GM12892 (cell line): ENCODE measurements at regions not wholly inside any gene's neighbourhood (a gene's known extent, or its start where the extent isn't known, plus 50 kb on each side); places are given as distances from the start of the nearest gene placed in this dataset.

Experiments
- DNase-seq: peaks from one replicate; pipeline ENCODE4 v3.0.0; 2011; ENCODE audit not compliant: insufficient read length
- FAIRE-seq: peaks from 2 replicates; lab custom pipeline; 2011; peaks lifted over from hg19 to GRCh38; lab: Jason Lieb, UNC
- POLR2A ChIP-seq: IDR thresholded peaks from 2 replicates; pipeline ENCODE4 v1.6.1; 2011; ENCODE audit warnings: low read depth, low read length, control low read depth
- POLR2AphosphoS5 ChIP-seq: IDR thresholded peaks from 2 replicates; pipeline ENCODE4 v1.6.1; 2011; ENCODE audit warnings: low read depth, low read length, control low read depth
- TAF1 ChIP-seq: IDR thresholded peaks from 2 replicates; pipeline ENCODE4 v1.6.1; 2011; ENCODE audit warnings: low read depth, mild to moderate bottlenecking, control low read depth, low read length, borderline replicate concordance

- no peak for FAIRE-seq
- no peak for DNase-seq
- TF ChIP-seq TAF1 (no peak), POLR2AphosphoS5 (no peak), POLR2A (no peak)
These were observed 133.2 kb upstream of the ZBTB40 start for GRCh38 chr1:22318279-22318981.

GRCh38 chr1:22319608-22320007, 132.0 kb upstream of the ZBTB40 start:
- TF ChIP-seq TAF1 (no peak), POLR2A (no peak), POLR2AphosphoS5 (no peak)
- DNase-seq (no peak), FAIRE-seq (no peak)

GRCh38 chr1:22320587-22321344, 130.9 kb upstream of the ZBTB40 start:
- DNase-seq (no peak), FAIRE-seq (no peak)
- TF ChIP-seq POLR2AphosphoS5 (no peak), TAF1 (no peak), POLR2A (no peak)

GRCh38 chr1:22321917-22322316, 129.7 kb upstream of the ZBTB40 start:
- FAIRE-seq, result no peak
- no peak for DNase-seq
- no peak for TF ChIP-seq TAF1
- no peak for TF ChIP-seq POLR2AphosphoS5
- TF ChIP-seq POLR2A, result no peak

GRCh38 chr1:22323141-22323845, 128.4 kb upstream of the ZBTB40 start:
- no peak for TF ChIP-seq POLR2AphosphoS5
- no peak for TF ChIP-seq TAF1
- no peak for TF ChIP-seq POLR2A
- FAIRE-seq (no peak), DNase-seq (no peak)

GRCh38 chr1:22323846-22324504, 127.7 kb upstream of the ZBTB40 start:
- FAIRE-seq, result no peak
- TF ChIP-seq POLR2AphosphoS5 (no peak), POLR2A (no peak), TAF1 (no peak)
- no peak for DNase-seq

- FAIRE-seq (no peak), DNase-seq (no peak)
- TF ChIP-seq POLR2AphosphoS5 (no peak), TAF1 (no peak), POLR2A (no peak)
These were observed 125.9 kb upstream of the ZBTB40 start for GRCh38 chr1:22325531-22326371.

- FAIRE-seq (no peak), DNase-seq (no peak)
- no peak for TF ChIP-seq TAF1
- TF ChIP-seq POLR2A, result no peak
- no peak for TF ChIP-seq POLR2AphosphoS5
These were observed 125.2 kb upstream of the ZBTB40 start for GRCh38 chr1:22326372-22326915.

GRCh38 chr1:22326931-22327330, 124.7 kb upstream of the ZBTB40 start:
- no peak for TF ChIP-seq TAF1
- no peak for TF ChIP-seq POLR2AphosphoS5
- no peak for TF ChIP-seq POLR2A
- FAIRE-seq, result no peak
- DNase-seq, result no peak

- FAIRE-seq, result no peak
- TF ChIP-seq POLR2AphosphoS5, result no peak
- TF ChIP-seq POLR2A, result no peak
- TF ChIP-seq TAF1, result no peak
- DNase-seq, result no peak
These were observed 124.2 kb upstream of the ZBTB40 start for GRCh38 chr1:22327411-22327810.
